HG03064 (cell line): ENCODE measurements at regions not wholly inside any gene's neighbourhood (a gene's known extent, or its start where the extent isn't known, plus 50 kb on each side); places are given as distances from the start of the nearest gene placed in this dataset.

Source experiments
- ATAC-seq: cut with Tn5 transposase; IDR thresholded peaks from one replicate; pipeline ENCODE4 v1.9.1; 2021; ENCODE audit warnings: low read depth; ENCODE audit not compliant: unreplicated experiment

DNA sequence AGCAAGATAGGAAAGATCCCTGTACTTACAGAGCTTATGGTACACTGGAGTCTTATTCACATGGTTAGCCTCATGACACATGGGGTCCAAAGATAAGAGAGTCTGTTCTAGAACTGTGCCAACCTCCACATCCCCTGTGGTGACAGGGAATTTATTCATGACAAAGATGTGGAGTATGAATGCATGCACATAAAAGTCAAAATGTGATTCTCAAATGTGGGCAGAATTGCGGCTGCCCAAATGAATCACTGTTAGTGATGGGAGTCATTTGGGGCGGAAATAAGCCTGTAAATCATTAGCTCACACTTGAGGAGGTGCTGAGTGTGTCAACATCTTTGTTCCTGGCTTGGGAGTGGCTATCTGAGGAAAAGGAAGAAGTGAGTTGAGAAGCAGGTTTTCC, 560.6 kb downstream of the SLC4A3 start:
- no peak for ATAC-seq

DNA sequence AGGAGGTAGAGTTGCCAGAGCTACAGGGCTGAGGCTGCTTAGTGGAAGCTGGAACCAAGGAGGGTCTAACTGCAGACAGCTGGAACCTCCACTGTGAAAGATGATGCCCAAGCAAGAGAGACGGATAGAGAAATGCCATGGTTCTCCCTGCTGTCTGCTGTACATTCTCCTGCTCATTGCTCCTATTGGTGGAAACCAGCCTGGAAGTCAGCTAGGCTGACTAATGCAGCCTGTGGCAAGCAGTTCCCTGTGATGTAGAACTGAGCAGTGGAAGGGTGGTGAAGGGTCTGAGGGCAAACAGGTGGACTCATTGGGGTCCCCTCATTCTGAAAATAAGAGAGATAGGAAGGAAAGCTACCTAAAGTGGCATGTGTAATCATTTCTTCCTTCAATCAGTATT, 563.6 kb downstream of the SLC4A3 start:
- no peak for ATAC-seq

DNA sequence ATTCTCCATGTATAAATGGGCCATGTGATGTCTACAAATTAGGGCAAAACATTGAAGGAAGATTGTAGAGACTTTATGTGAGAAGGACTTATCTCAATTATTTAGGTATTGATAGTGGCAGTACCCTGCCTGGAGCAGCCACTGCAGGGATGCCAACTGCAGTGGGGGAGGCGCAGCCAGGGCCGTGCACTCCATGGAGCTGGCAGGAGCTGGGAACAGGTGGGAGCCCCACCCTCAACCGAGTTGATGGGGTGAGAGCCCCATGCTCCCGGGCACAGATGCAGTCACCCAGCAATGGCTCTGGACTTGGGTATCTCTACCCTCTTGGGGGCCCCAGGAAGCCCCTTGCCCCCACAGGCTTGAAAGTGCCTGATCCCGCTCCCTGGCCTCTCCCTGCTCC, 564.3 kb downstream of the SLC4A3 start:
- ATAC-seq: no peak

DNA sequence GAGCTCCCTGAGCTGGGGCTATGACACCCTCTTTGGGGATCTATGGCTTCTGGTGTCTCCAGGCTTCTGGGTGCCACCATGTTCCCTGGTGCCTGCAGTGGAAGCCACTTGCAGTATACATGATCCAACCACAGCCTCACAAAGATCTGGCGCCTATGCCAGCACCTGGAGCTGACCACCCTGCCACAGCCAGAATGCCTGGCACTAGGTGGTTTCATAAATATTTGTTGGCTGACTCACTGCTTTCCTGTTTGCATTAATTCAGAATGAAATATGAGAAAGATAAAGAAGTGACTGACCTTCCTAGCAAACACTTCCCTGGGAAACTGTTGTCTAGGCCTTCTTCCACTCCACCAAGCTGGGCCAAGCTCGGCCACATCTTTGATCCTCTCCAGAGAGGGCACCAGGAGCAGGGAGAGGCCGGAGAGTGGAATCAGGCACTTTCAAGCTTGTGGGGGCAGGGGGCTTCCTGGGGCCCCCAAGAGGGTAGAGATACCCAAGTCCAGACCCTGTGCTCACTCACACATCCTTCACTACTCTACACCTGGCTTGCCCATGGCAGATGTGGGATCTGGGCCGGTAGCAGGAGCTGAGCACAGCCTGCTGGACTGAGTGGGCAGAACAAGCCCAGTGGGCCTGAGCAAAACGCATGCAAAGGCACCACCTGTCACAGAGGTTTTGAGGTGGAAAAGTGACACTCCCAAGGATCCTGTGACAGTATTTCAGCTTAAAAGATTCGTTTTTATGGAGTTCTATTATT, 565.7 kb downstream of the SLC4A3 start:
- no peak for ATAC-seq

DNA sequence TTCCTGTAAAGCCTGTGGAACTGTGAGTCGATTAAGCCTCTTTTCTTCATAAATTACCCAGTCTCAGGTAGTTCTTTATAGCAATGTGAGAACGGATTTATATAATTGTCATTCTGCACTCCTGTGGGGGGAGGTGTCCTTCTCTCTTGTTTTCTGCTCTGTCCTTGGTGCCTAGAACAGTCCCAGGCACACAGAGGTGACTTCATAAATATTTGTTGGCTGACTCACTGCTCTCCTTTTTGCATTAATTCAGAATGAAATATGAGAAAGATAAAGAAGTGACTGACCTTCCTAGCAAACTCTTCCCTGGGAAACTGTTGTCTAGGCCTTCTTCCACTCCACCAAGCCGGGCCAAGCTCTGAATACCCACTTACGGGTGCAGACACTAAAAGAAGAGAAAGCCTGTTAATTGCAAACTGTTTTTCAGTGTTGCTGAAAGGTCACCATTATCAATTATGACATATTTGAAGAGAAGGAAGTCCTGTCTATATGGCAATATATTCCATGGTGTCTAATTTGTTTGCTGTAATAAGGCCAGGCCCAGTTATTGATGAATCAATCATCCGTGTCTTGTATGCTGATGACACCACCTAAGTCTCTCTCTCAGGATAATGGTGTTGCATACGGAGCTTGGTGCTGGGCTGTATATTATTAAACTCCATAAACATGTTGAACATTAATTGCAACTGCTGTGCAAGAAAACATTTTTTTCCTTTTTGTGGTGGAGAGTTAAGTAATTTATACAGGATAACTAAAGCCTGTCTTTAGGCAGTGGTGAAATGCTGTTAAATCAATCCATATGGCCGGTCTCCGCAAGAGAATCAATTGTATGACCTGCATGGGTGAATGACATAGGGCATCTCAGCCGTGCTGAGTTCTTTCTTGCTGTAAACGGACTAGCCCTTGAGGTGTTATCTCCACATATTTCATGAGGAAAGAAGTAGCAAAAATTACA, 567.5 kb downstream of the SLC4A3 start:
- no peak for ATAC-seq

DNA sequence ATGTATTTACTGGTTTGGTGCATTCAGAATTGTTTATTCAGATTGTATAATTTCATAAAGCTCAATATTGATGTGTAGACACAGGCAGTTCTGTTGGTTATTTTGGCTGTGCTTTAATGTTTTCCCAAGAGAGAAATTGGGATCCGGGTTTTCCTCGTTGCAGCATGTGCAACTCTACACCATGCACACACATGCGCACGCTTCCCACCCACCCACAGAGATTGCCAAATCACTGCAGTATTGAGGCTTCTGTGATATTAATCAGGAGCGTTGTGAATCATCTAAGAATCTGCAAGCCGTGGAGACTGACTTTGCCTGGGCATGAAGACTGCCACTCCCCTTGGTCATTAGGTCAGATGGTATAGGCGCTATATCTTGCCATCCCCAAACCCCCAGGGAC, 571.5 kb downstream of the SLC4A3 start:
- no peak for ATAC-seq

DNA sequence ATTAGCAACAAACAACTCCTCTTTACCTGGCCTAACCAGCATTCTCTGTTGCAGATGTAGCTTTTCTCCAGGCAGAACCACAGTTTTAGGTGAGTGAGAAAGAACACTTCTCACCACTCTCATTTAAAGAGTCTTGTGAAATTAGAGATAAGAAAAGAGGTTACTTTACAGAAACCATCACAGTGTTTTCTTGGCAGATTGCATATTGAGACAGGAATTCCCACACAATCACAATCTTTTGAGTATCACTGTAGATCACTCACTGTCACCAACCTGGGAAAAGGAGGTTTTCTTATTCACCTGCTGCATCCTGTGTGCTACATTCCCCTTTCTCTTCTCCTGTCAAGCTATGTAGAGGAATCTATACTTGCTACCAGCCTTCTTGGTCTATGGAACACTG, 574.6 kb downstream of the SLC4A3 start:
- ATAC-seq: no peak

DNA sequence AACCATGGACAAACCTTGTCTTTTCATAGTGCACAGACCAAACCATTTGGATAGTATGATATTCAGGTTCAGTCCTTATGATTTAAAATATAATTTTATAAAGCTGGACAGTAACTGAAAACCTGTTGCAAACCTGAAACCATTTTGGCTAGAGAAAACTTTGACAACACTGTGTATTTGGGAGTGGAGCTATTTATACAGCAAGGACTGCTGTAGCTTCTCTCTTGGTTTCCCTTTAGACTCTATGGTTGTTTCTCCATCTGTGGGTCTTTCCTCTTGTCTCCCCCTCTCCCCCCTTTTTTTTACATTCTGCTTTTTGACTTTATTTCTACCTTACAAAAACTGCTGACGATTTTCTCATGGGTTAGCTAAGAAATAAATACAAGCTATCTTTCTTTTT, 581.7 kb downstream of the SLC4A3 start:
- no peak for ATAC-seq

DNA sequence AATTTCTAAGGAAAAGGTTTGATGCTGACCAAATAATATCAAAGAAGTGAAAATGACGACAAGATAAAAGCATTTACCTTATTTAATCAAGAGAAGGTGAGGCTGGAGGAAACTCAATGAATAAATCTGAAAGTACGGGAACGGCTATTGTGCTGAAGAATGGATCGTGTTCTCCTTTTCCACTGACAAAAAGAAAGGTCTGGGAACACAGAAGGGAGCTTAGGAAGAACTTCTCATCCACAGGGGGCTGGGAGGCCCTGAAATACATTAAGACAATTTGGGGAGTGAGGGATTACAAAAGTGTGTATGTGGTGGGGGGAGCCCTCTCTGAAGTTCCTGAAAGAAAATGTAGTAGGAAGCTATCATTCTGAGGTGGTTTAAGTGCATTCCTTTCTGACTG, 582.3 kb downstream of the SLC4A3 start:
- no peak for ATAC-seq

DNA sequence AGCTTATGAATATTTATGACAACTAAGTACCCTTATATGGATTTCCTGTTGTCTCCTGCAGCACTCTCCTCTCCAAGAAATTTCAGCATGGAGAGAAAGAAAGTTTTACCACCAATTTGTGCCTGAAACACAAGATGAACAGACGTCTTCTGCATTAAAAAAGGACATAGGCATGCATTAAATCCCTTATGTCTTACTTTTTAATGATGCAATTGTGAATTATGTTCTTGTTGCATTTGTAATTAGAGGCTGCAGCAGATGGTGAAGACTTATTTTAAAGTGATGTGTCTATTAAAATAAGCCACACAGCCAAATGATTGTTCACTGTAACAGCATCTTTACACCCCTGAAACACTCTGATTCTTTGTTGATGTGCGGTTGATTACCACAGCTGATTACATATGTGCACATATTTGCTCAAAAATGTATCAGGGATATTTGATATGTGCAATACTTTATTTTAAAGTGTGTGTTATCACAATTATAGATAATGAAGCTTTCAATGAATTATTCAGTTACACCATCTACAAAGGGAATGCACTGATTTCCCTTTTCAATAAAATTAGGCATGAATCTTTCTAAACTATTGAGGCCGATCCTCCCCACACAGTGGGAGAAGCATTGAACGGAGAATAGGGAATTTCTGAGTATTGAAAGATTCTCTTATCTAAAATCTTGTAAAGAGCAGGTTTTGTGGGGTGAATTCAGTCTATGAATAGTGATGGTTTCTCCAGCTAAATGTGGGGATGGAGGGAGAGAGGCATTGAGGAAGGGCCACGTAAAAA, 585.1 kb downstream of the SLC4A3 start:
- ATAC-seq: no peak

DNA sequence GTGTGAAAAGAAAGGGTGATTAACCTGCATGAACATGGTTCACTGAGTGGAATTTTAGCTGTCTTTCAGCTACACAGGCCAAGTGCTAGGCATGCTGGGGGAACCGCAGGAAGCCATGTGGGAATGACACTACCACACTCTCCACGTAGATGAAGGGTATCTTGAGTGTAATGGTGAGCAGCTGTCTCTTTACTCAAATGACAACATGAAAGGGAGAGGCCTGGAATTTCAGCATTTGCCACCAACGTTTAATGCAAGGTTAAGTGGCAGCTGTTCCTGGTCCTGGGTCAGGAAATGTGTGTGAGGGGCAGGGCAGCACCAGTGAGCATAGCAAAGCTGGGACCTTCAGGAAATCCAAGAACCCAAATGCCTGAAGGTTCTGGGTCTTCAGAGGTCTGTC, 588.4 kb downstream of the SLC4A3 start:
- no peak for ATAC-seq

DNA sequence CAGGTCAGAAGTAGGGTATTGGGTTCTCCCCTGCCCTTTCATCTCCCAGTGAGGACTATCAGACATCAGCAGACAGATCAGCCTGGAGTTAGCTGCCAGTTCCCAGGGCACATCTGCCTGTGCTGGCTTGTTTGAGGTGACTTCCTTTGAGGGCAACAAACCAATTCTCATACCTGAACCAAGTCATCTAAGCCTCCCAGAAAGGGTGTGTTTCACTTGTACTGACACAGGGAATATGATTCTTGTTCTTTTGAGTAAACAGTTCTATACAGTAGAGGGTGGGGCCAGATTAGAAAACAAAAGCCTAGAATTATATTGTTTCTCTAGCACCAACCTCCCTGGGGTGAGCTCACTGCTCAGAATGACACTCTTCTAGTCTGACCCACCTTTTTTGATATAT, 591.9 kb downstream of the SLC4A3 start:
- no peak for ATAC-seq

DNA sequence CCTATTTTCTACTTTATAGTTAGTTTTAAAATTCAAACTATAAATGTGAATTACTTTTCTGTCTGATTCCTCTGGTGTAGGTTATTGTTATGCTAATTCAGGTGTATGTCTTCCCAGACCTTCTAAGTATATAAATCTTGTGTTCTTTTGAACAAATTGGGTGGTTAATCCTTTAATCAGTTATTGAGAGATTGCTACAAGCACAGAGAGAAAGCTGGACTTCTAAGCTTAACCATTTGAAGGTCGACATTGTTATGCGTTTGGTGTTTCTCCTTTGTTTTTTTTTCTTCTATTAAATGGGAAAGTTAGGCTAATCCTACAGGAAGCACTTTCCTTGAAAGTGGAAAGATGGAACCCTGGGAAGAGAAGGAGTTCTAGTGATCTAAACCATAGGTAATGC, 592.6 kb downstream of the SLC4A3 start:
- no peak for ATAC-seq

DNA sequence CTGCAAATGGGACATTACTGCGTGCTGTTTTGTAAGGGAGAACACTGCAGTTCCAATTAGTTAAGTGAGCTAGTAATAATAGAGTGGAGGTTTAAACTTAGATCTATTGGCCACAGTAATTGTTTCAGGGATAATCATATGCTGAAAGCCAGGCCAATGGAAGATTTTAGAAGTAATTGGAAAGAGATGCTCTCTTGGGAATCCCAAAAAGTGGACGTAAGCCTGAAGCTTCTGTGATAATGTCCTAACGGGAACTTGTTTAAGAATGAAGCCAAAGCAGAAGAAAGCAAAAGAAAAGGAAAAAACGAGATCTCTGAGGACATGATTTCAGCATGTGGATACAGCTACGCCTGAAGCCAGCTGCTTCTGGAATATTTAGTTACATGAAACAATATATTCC, 594.6 kb downstream of the SLC4A3 start:
- no peak for ATAC-seq

DNA sequence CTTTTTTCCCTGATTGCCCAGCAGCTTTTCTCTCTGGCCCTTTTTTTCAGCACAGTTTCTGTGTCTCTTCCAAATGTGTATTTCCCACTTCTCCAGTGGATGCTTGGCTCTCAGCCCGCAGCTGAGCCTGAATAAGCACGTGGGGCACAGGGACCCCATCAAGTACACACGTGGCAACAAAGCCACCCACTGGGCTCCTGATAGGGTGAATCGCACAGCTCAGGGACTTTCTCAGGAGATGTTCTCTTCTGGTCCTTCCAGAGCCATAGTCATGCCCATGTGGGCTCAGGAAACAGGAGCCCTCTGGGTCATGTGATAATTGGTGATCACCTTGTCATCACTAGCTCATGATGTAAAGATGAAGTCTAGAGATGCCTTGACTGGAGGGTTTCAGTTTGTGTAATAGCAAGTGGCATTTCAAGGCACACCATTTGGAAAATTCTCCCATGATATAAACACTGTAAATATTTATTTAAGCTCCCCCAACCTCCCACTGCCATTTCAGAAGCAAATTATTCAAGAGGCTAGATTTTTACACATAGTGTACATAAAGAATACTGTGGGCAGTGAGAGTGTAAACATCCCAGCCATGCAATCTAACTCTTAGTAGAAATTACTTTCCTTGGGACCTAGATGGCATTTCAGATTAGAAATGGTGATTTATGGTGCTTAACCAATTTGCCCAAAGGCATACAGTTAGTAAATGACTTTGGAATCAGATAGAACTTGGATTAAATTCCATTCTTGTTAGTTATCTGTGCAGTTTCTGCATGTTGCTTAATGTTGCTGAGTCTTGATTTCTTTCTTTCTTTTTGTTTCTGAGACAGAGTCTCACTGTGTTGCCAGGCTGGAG, 597.5 kb downstream of the SLC4A3 start:
- ATAC-seq: no peak

DNA sequence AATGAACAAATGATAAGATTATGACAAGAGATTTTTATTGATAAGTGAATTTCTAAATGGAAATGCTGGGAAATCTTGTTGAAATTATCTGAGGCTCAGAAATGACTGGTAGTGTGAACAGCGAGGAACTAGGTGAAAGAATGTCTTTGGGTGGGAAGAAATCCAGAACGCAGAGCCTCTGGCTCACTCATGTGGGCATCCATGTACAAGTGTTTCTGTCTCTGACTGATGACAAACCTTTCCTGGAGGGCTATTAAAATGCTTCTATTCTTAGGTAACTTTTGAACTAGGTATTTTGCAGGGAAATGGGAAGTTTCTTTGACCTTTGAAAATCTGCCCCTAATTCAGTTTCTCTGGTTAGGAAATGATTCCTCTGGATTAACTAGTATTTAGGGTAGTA, 598.6 kb downstream of the SLC4A3 start:
- no peak for ATAC-seq

DNA sequence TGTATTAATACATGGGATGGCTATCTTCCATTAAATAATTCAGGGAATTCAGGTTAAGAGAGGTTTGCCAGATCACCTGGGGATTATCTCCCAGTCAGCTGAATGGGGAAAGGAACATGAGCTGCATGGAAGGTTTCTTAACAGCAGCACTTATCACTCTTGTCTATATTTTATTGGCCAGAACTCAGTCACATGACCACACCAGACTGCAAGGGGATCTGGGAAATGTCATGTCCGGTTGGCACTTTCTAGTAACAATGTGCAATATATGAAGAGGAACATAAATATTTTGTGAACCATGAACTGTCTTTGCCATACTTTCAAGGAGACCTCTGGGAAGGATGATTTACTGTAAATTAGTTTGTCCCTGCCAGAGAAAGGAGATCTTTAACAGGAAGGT, 599.1 kb downstream of the SLC4A3 start:
- no peak for ATAC-seq

DNA sequence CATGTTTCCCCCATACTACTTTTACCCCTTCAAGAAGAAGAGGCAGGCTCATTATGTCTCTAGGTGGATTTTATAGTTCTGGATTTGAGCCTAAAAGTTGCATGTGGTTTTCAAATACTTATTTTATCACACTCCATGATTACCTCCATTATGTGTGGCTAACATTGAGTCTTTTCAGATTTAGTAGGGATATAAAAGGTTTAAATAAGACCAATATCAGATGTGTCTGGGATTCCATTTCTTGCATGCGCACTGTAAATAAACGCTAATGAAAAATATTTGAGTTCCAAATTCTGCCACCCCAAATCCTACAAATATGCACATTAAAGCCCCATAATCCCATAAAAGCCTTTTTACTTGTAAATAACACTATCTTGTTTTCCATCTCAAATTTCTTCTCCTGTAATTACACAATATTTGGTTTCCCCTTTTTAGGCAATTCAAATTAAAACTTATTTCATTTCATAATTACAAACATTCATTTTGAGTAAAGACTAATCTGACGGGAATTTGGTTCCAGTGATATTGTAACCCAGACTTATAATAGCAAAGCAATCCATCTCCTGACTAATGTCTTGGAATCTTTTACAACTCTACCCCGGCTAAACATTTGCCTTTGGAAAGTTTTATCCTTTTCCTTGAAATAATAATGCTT, 600.0 kb downstream of the SLC4A3 start:
- no peak for ATAC-seq

DNA sequence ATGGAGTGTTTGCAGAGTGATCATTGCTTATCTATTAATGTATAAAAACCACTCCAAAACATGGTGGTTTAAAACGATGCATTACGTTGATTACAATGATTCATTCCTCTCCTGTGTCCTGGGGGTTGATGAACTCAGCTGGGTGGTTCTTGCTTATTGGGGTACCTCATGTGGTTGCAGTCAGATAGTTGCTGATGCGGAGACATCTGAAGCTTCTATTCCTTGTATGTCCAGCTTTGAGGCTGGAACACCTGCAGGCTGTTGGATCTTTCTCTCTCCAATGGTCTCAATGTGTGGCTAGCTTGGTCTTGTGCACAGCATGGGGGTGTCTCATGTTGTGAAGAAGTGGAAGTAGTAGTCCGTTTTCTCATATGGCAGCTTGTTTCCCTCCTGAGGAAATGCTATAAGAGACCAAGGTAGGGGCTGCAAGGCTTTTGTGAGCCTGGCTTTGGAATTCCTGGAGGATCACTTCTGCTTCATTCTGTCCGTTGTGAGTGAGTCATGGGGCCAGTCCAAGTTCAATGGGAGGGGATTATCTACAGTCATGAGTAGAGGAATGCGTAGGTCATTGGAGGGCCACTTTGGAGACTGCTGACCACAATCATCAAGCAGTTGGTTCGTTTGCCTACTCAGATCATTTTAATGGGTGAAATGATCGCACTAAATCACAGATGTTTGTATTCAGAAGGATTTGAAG, 601.0 kb downstream of the SLC4A3 start:
- no peak for ATAC-seq
